Psoas muscle (tissue), 7 donors: ENCODE measurements at regions not wholly inside any gene's neighbourhood (a gene's known extent, or its start where the extent isn't known, plus 50 kb on each side); places are given as distances from the start of the nearest gene placed in this dataset.

Source experiments
- ATAC-seq, 4 donors: fragments of 200-7000 bp; cut with Tn5 transposase; one replicate each; pipeline ENCODE4 v1.9.1; 2020; ENCODE audit warnings: moderate library complexity in 3 of 4, mild to moderate bottlenecking in 2 of 4
- DNase-seq, 2 donors: peaks; one replicate each; pipeline ENCODE4 v3.0.0-alpha.2; 2020
- H3K27ac ChIP-seq: fragments of 200-600 bp; one replicate; pipeline ENCODE4 v1.8.0; 2022
- H3K27me3 ChIP-seq, 3 donors: fragments of 200-600 bp in 1 of 3; one replicate each; pipeline versions ENCODE4 v1.6.1 to v1.8.0; 2013 to 2022; ENCODE audit warnings: low read length in 2 of 3, mild to moderate bottlenecking in 2 of 3, moderate library complexity in 1 of 3; ENCODE audit not compliant: insufficient read depth in 3 of 3
- H3K36me3 ChIP-seq, 2 donors: fragments of 200-600 bp in 1 of 2; one replicate each; pipeline versions ENCODE4 v1.6.1 to v1.8.0; 2013 to 2022; ENCODE audit warnings: low read depth in 1 of 2, mild to moderate bottlenecking in 1 of 2, moderate library complexity in 1 of 2; ENCODE audit not compliant: insufficient read depth in 1 of 2
- H3K4me1 ChIP-seq: fragments of 200-600 bp; one replicate; pipeline ENCODE4 v1.8.0; 2022
- H3K4me3 ChIP-seq: fragments of 200-600 bp; one replicate; pipeline ENCODE4 v1.8.0; 2022; ENCODE audit warnings: mild to moderate bottlenecking
- H3K9me3 ChIP-seq: fragments of 200-600 bp; one replicate; pipeline ENCODE4 v1.8.0; 2022
- WGBS, 3 donors: extraction: QIAGEN DNeasy Blood & Tissue Kit; methylation state at CpG; one replicate each; pipeline versions ENCODE4 v1.1.6 to v1.1.7; 2013; 5-methylcytosine and 5-hydroxymethylcytosine counted together
- intact Hi-C, 2 donors: fragments of 100-400 bp; cut with DNase I; formaldehyde crosslinking; loops; one replicate each; pipeline versions ENCODE4 v1.11.0 to v1.14.2; 2022
- TF ChIP-seq, protein P1 (sequence below): fragments of 200-600 bp; IDR thresholded peaks from one replicate; pipeline ENCODE4 v1.8.0; 2022; ENCODE audit warnings: antibody characterized with exemption
- donor health status: healthy with polysubstance abuse.
- donor health status: DM: no; HTN: no; CAD: no; lungs with moderate emphysema.
- donor health status: Bipolar disorder and iron deficiency.
- donor health status: healthy.
- donor health status: DM: yes; HTN: yes; CAD: no.
- donor health status: DM: no; HTN: no; CAD: no.
- donor health status: DM: yes; HTN: yes; CAD: no.

DNA sequence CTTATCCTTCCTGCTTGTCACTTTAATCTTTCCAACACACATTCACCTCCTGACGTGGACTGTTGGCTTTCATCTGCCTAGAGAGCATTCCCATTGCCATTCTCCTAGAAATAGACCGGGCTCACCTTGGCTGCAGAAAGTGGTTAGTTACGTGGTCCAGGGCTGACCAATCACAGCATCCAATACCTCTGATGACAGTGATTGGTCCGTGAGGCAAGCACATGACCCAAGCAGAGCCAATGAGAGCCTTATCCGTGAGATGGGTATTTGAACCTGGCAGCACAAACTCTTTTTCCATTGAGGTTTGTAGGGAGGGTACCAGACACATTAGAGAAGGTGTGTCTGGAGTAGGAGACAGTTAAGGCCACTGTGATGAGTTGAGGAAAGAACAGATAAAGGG, 85.8 kb downstream of the MIAT start:
- Histone ChIP-seq H3K27ac (no peak overlapping the region), H3K36me3 (no peaks in the 10 kb centered on the region), H3K4me1 (no peaks in the 10 kb centered on the region), H3K27me3 (no peaks in the 10 kb centered on the region), H3K4me3 (no peak overlapping the region), H3K9me3 (no peaks in the 10 kb centered on the region)
- WGBS, 3 donors: 81 to 87% (median 84%) methylated on average over 5 of the region's 5 CpGs
- ATAC-seq (no peak), DNase-seq (no peak)
- intact Hi-C loops: no loop called here
- TF ChIP-seq, protein P1, sequence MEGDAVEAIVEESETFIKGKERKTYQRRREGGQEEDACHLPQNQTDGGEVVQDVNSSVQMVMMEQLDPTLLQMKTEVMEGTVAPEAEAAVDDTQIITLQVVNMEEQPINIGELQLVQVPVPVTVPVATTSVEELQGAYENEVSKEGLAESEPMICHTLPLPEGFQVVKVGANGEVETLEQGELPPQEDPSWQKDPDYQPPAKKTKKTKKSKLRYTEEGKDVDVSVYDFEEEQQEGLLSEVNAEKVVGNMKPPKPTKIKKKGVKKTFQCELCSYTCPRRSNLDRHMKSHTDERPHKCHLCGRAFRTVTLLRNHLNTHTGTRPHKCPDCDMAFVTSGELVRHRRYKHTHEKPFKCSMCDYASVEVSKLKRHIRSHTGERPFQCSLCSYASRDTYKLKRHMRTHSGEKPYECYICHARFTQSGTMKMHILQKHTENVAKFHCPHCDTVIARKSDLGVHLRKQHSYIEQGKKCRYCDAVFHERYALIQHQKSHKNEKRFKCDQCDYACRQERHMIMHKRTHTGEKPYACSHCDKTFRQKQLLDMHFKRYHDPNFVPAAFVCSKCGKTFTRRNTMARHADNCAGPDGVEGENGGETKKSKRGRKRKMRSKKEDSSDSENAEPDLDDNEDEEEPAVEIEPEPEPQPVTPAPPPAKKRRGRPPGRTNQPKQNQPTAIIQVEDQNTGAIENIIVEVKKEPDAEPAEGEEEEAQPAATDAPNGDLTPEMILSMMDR: no peak

DNA sequence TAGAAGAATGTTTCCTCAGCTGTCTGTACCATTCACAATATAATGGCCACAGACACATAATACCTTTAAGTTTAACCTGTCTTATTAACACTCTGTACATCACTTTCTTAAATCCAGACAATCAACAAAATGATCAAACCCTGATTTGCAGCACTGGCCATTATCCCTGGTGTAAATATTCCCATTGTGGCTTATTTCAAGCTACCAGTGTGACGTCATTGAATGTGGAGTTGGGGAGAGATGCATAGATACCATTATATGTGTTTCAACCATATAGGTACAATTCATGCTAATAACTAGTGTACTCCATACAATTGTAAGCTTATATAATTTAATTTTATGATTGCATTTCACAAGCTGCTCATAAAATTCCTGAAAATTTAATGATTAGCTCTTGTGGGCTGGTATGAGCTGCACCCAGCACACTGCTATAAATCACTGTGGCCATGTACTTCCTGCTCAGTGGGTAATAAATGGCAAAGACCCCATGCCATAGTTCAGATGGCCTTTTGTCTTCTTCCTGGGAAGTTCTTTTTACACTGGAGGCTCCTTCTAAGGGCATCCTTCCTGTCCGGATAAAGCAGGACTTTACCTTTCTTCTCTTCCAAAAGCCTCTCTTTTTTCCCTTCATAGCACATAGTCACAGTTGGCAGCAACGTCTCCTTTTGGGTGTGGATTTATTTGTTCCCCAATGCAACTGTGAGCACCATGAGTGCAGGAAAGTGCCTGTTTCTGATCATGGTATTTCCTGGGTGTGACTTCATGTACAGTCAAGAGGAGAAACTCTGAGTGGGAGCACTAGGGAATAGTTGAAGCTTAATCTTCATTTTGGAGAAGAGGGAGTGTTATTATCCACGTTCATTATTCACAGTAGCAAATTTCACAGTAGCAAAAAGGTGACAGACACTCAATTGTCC, 87.8 kb downstream of the MIAT start:
- H3K27ac ChIP-seq: no peak overlapping the region
- H3K36me3 ChIP-seq: no peaks in the 10 kb centered on the region
- no peaks in the 10 kb centered on the region for H3K9me3 ChIP-seq
- DNase-seq (no peak), ATAC-seq (no peak)
- 73 to 75% (median 75%) methylated on average over 4 of the region's 4 CpGs for WGBS, 3 donors
- no peaks in the 10 kb centered on the region for H3K27me3 ChIP-seq
- no peak overlapping the region for H3K4me3 ChIP-seq
- H3K4me1 ChIP-seq: no peaks in the 10 kb centered on the region
- TF ChIP-seq, protein P1: no peak
- intact Hi-C loops: no loop called here

DNA sequence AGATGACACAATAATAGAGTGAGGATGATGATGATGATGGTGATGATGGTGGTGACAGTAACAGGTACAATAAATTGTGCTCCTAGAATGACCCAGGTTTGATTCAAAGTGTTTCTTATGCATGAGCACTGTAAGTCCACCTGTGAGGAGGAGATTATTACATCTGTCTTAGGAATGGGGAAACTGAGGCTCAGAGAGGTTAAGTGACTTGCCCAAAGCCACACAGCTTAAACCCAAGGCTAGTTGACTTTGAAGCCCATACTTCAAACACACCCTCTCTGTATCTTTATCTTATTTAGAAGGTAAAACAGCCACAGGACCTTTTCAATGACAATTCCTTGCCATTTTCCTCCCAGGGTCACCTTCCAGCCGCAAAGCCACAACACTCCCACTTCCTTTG, 88.9 kb downstream of the MIAT start:
- H3K4me3 ChIP-seq: no peak overlapping the region
- intact Hi-C loops: no loop called here
- no peaks in the 10 kb centered on the region for H3K4me1 ChIP-seq
- TF ChIP-seq, protein P1: no peak
- DNase-seq (no peak), ATAC-seq (no peak)
- H3K9me3 ChIP-seq: no peaks in the 10 kb centered on the region
- no peak overlapping the region for H3K27ac ChIP-seq
- no peaks in the 10 kb centered on the region for H3K36me3 ChIP-seq
- no peaks in the 10 kb centered on the region for H3K27me3 ChIP-seq
- WGBS, 3 donors: 88 to 100% (median 92%) methylated on average over 1 of the region's 1 CpG

DNA sequence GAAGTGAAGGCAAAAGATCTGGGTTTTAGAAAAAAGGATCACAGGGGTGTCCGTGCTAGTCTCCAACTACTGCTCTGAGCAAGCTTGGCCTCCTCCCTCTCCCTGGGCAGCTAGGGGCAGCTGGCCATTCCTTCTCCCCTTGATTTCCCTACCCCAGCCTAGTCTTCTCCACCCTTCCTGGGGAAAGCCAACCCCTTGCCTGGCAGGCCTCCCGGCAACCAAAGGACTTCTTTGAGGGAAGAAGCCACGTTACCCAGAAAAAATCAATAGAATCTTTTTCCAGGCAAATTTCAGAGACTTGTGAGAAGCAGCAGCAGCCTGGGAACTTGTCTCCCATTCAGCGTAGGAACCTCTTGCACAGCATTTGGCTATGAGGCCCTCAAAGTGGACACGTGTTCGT, 91.5 kb downstream of the MIAT start:
- intact Hi-C loops: no loop called here
- TF ChIP-seq, protein P1: no peak
- no peaks in the 10 kb centered on the region for H3K4me1 ChIP-seq
- H3K36me3 ChIP-seq: no peaks in the 10 kb centered on the region
- ATAC-seq: no peak
- 65 to 82% (median 76%) methylated on average over 6 of the region's 6 CpGs for WGBS, 3 donors
- DNase-seq: no peak
- no peak overlapping the region for H3K27ac ChIP-seq
- H3K9me3 ChIP-seq: no peaks in the 10 kb centered on the region
- no peak overlapping the region for H3K4me3 ChIP-seq
- H3K27me3 ChIP-seq: no peaks in the 10 kb centered on the region

DNA sequence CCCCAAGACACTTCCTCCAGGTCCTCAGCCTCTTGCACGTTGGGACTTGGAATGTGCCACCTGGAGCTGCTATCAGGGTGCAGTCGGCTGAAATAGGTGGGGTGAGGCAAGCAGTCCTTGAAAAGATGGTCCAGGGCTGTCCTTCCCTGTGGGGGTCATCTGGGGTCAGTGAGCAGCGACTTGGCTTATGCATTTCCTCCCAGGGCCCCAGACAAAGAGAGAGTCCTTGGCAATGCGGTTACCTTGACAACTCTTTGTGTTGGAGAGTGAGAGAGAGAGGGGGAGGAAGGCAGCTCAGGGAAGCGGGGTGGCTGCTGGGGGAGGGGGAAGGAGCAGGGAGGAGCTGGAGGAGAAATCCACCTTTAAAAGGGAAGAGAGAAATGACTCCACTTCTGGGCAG, 93.8 kb downstream of the MIAT start:
- no peaks in the 10 kb centered on the region for H3K4me1 ChIP-seq
- WGBS, 3 donors: 38 to 46% (median 41%) methylated on average over 5 of the region's 5 CpGs
- DNase-seq (no peak), ATAC-seq (no peak)
- H3K9me3 ChIP-seq: no peaks in the 10 kb centered on the region
- intact Hi-C loops: loop anchor here in 1 of 2 donors (10.0 kb wide), 1 partner anchor 1254 kb away; no protein-coding TSS in a partner anchor
- no peaks in the 10 kb centered on the region for H3K27me3 ChIP-seq
- H3K27ac ChIP-seq: no peak overlapping the region
- TF ChIP-seq, protein P1: no peak
- H3K36me3 ChIP-seq: no peaks in the 10 kb centered on the region
- no peak overlapping the region for H3K4me3 ChIP-seq
